ENCODE measurements at regions not wholly inside any gene's neighbourhood (a gene's known extent, or its start where the extent isn't known, plus 50 kb on each side); places are given as distances from the start of the nearest gene placed in this dataset.

DNA sequence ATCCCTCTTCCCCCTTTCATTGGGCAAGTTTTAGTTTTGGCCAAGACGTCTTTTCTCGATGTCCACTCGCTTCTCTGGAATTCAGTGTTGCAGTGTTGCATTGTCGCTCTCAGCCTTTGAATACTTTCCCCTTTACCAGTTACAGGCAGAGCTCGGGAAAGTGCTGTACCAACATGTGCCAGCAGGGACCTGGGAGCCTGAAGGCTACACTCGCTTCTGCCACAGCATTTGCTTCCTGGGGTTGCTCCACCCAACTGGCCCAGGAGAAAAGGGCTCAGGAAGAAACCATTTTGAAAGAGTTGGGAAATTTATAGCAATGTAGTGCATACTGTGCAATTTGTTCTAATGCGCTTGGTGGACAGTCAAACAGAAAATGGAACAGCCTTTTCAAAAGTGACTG lies 78.6 kb downstream of the LINC00237 start:
- no peak for DNase-seq (ENCODE audit: low spot score in 2 of 2)
- no peak overlapping the region for H3K27ac ChIP-seq
- H3K4me3 ChIP-seq, result no peak overlapping the region
- no peaks in the 10 kb centered on the region for H3K4me1 ChIP-seq
- H3K9me3 ChIP-seq, result no peaks in the 10 kb centered on the region
- intact Hi-C loops (cut with DNase I; ENCODE audit: low total_unique reads), result no loop called here
- TF ChIP-seq, protein P1, sequence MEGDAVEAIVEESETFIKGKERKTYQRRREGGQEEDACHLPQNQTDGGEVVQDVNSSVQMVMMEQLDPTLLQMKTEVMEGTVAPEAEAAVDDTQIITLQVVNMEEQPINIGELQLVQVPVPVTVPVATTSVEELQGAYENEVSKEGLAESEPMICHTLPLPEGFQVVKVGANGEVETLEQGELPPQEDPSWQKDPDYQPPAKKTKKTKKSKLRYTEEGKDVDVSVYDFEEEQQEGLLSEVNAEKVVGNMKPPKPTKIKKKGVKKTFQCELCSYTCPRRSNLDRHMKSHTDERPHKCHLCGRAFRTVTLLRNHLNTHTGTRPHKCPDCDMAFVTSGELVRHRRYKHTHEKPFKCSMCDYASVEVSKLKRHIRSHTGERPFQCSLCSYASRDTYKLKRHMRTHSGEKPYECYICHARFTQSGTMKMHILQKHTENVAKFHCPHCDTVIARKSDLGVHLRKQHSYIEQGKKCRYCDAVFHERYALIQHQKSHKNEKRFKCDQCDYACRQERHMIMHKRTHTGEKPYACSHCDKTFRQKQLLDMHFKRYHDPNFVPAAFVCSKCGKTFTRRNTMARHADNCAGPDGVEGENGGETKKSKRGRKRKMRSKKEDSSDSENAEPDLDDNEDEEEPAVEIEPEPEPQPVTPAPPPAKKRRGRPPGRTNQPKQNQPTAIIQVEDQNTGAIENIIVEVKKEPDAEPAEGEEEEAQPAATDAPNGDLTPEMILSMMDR (IDR thresholded peaks at IDR 0.05), result no peak
- no peak for TF ChIP-seq POLR2A (IDR thresholded peaks at IDR 0.05)
- no peak for TF ChIP-seq POLR2AphosphoS5 (IDR thresholded peaks at IDR 0.05)
- no peaks in the 10 kb centered on the region for H3K27me3 ChIP-seq
- no peaks in the 10 kb centered on the region for H3K36me3 ChIP-seq

DNA sequence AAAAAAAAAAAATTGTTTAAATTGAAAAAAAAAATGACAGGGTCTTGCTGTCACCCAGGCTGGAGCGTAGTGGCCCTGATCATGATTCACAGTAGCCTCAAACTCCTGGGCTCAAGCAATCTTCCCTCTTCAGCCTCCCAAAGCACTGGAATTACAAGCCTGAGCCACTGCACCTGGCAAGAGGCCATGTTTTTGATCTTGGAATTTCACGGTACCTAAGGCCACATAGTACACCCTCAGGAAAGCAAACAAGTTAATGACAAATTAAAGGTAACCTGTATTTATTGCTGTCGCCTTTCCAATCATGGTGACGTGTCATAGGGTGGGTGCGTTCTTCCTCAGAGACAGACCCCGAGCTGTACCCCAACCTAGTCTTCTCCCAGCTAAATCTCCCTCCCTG lies 79.2 kb downstream of the LINC00237 start:
- no peak for DNase-seq (ENCODE audit: low spot score in 2 of 2)
- Histone ChIP-seq H3K4me3 (no peak overlapping the region), H3K27ac (no peak overlapping the region), H3K4me1 (no peaks in the 10 kb centered on the region), H3K27me3 (no peaks in the 10 kb centered on the region), H3K36me3 (no peaks in the 10 kb centered on the region), H3K9me3 (no peaks in the 10 kb centered on the region)
- intact Hi-C loops (cut with DNase I; ENCODE audit: low total_unique reads), result no loop called here
- no peak for TF ChIP-seq POLR2A (IDR thresholded peaks at IDR 0.05)
- TF ChIP-seq, protein P1 (IDR thresholded peaks at IDR 0.05), result no peak
- no peak for TF ChIP-seq POLR2AphosphoS5 (IDR thresholded peaks at IDR 0.05)

DNA sequence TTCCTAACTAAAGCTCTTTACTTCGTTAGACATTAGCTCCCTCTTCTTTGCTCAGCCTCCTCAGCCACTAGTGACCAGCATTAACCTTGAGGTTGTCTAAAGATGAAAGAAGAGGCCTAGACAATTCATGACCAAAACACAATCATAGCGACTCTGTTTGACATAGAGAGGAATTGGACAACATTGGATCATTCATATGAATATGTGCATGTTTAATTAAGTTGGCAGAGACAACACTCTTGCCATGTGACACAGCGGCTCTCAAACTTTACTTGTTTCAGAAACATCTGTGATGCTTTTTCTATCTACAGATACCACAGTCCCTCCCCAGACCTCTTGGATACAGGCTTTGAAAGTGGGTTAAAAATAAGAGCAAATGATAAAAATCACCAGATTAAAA lies 81.7 kb downstream of the LINC00237 start:
- no peaks in the 10 kb centered on the region for H3K36me3 ChIP-seq
- TF ChIP-seq POLR2A (IDR thresholded peaks at IDR 0.05), result no peak
- H3K4me1 ChIP-seq, result no peaks in the 10 kb centered on the region
- H3K4me3 ChIP-seq, result no peak overlapping the region
- H3K27ac ChIP-seq, result no peak overlapping the region
- H3K27me3 ChIP-seq, result peaks cover 0 to 19% of the 10 kb centered on the region in 2 donors
- DNase-seq (ENCODE audit: low spot score in 2 of 2), result no peak
- no peaks in the 10 kb centered on the region for H3K9me3 ChIP-seq
- intact Hi-C loops (cut with DNase I; ENCODE audit: low total_unique reads), result no loop called here

DNA sequence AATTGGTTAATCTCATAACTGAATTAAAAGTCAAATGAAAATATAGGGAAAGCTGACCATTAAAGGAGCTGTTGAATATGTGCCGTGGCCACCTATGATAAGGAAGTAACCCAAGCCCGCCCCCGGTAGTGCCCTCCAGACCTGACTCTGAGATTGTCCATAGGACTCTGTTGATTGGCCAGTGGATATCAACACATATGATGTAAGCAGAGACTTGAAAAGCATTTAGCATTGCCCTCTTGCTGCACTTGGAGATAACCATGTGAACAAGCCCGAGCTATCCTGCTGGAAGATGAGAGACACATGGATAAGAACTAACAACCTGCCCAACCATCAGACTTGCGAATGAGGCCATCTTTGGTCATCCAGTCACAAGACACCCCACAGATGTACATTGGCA lies 83.2 kb downstream of the LINC00237 start:
- peaks cover 0 to 19% of the 10 kb centered on the region in 2 donors for H3K27me3 ChIP-seq
- no peak overlapping the region for H3K4me3 ChIP-seq
- no peaks in the 10 kb centered on the region for H3K4me1 ChIP-seq
- H3K27ac ChIP-seq, result no peak overlapping the region
- H3K9me3 ChIP-seq, result no peaks in the 10 kb centered on the region
- H3K36me3 ChIP-seq, result no peaks in the 10 kb centered on the region
- intact Hi-C loops (cut with DNase I; ENCODE audit: low total_unique reads), result no loop called here
- no peak for DNase-seq (ENCODE audit: low spot score in 2 of 2)
- TF ChIP-seq POLR2A (IDR thresholded peaks at IDR 0.05) (no peak), POLR2AphosphoS5 (IDR thresholded peaks at IDR 0.05) (no peak)
- TF ChIP-seq, protein P1 (IDR thresholded peaks at IDR 0.05), result no peak

DNA sequence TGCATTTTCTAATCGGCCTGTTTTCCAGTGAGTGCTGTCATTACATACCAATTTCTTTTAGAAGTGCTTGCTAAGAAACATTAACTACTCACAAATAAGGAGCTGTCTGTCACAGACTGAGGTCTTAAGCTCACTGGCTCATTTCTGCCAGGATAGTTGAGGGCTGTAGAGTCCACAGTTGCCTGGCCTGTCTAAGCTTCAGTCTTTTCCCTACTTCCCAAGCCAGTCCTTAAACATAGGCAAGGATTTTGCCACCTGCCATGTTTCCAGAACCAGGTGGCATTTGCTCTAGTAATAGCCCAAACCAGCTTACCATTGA lies 84.7 kb downstream of the LINC00237 start:
- no peak overlapping the region for H3K27ac ChIP-seq
- no peak overlapping the region for H3K4me3 ChIP-seq
- H3K27me3 ChIP-seq, result peaks cover 0 to 19% of the 10 kb centered on the region in 2 donors
- DNase-seq (ENCODE audit: low spot score in 2 of 2), result no peak
- H3K36me3 ChIP-seq, result no peaks in the 10 kb centered on the region
- intact Hi-C loops (cut with DNase I; ENCODE audit: low total_unique reads), result no loop called here
- TF ChIP-seq, protein P1 (IDR thresholded peaks at IDR 0.05), result no peak
- TF ChIP-seq POLR2AphosphoS5 (IDR thresholded peaks at IDR 0.05) (no peak), POLR2A (IDR thresholded peaks at IDR 0.05) (no peak)
- no peaks in the 10 kb centered on the region for H3K9me3 ChIP-seq
- H3K4me1 ChIP-seq, result no peaks in the 10 kb centered on the region

All from breast epithelium (tissue), 4 donors.